ENCODE measurements at regions not wholly inside any gene's neighbourhood (a gene's known extent, or its start where the extent isn't known, plus 50 kb on each side); places are given as distances from the start of the nearest gene placed in this dataset.

DNA sequence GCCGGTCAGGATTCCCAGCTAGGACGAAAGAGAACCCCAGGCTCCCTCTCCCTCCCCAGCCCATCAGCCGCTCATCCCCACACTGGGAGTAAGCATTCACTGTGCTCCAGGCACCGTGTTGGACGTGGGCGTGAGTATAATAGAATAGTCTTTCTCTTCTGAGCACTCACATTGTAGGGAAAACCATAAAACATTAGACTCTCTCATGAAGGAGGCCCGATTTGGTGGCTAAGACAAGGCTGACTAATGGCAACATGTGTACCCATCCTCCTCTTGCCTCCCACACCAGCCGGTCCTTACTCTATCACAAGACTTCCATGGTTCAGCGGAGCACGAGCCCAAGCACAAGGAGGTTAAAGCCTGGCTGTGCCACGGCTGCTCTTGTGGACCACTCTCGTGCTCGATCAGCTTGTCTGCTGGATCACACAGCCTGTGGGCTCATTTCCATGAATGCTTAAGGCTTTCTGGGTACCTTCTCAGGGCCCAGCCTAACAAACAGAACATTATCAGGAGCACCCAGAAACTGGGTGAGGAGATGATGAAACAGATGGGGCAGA, 540.9 kb upstream of the RAB6C start:
- TF ChIP-seq, protein P1, sequence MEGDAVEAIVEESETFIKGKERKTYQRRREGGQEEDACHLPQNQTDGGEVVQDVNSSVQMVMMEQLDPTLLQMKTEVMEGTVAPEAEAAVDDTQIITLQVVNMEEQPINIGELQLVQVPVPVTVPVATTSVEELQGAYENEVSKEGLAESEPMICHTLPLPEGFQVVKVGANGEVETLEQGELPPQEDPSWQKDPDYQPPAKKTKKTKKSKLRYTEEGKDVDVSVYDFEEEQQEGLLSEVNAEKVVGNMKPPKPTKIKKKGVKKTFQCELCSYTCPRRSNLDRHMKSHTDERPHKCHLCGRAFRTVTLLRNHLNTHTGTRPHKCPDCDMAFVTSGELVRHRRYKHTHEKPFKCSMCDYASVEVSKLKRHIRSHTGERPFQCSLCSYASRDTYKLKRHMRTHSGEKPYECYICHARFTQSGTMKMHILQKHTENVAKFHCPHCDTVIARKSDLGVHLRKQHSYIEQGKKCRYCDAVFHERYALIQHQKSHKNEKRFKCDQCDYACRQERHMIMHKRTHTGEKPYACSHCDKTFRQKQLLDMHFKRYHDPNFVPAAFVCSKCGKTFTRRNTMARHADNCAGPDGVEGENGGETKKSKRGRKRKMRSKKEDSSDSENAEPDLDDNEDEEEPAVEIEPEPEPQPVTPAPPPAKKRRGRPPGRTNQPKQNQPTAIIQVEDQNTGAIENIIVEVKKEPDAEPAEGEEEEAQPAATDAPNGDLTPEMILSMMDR (IDR thresholded peaks at IDR 0.05; ENCODE audit: poor library complexity): no peak
- no peak for TF ChIP-seq EZH2phosphoT487 (IDR thresholded peaks at IDR 0.05; ENCODE audit: low read depth, severe bottlenecking, unreplicated experiment)
